ENCODE measurements at regions not wholly inside any gene's neighbourhood (a gene's known extent, or its start where the extent isn't known, plus 50 kb on each side); places are given as distances from the start of the nearest gene placed in this dataset.
A peak's percentile ranks its signal among the peaks of the same experiment; 100 is the strongest.

- CTCF ChIA-PET, result no interaction called here
- Histone ChIP-seq H2AFZ (ENCODE audit: low read depth, low read length, poor library complexity, severe bottlenecking) (peak overlapping the region; percentile 37), H3K9ac (ENCODE audit: low read length) (no peak overlapping the region)
Observed at GRCh38 chr3:152120601-152121269, 148.0 kb upstream of the MBNL1 start.

More at GRCh38 chr3:152120601-152121269, 148.0 kb upstream of the MBNL1 start:
- TF ChIP-seq FOSL1 (IDR thresholded peaks at IDR 0.05; ENCODE audit: low read depth) (no peak), TCF7L2 (IDR thresholded peaks at IDR 0.05; ENCODE audit: borderline replicate concordance, extremely low read depth, insufficient read depth, insufficient read length) (no peak), EGR1 (IDR thresholded peaks at IDR 0.05; ENCODE audit: low read depth) (no peak), REST (IDR thresholded peaks at IDR 0.05; ENCODE audit: low read depth) (no peak), ZNF274 (IDR thresholded peaks at IDR 0.05; ENCODE audit: low read depth, low read length) (no peak), POLR2A (IDR thresholded peaks at IDR 0.05; ENCODE audit: borderline replicate concordance, extremely low read depth, insufficient read depth, insufficient read length) (no peak), CBX3 (IDR thresholded peaks at IDR 0.05; ENCODE audit: low read depth) (no peak), POLR2AphosphoS5 (IDR thresholded peaks at IDR 0.05; ENCODE audit: low read depth, low read length) (no peak), SIN3A (IDR thresholded peaks at IDR 0.05; ENCODE audit: low read depth) (no peak), RAD21 (IDR thresholded peaks at IDR 0.05; ENCODE audit: low read depth) (no peak), EZH2phosphoT487 (IDR thresholded peaks at IDR 0.05; ENCODE audit: borderline replicate concordance) (no peak), SRF (IDR thresholded peaks at IDR 0.05; ENCODE audit: low read depth) (no peak), JUND (IDR thresholded peaks at IDR 0.05) (no peak), ZFX (IDR thresholded peaks at IDR 0.05) (no peak), CTCF (IDR thresholded peaks at IDR 0.05 in 2 of 3, conservative IDR thresholded peaks at IDR 0.05 in 1 of 3; ENCODE audit: borderline replicate concordance in 1 of 3, insufficient read depth in 1 of 3, low read depth in 2 of 3, low read length in 2 of 3) (no peak)
- Histone ChIP-seq H3K4me3 (replicated peaks in 1 of 2; ENCODE audit: low read depth in 1 of 2, low read length in 2 of 2) (no peak overlapping the region), H3K27ac (ENCODE audit: low read depth, low read length) (no peak overlapping the region), H3K4me2 (ENCODE audit: low read length) (no peak overlapping the region), H4K20me1 (ENCODE audit: insufficient read depth) (no peaks in the 10 kb centered on the region), H3K27me3 (ENCODE audit: insufficient read depth, low read length) (no peaks in the 10 kb centered on the region), H3K36me3 (ENCODE audit: control insufficient read depth in 1 of 2, insufficient read depth in 2 of 2, low read length in 2 of 2) (no peaks in the 10 kb centered on the region), H3K4me1 (ENCODE audit: control insufficient read depth in 1 of 2, insufficient read depth in 2 of 2, low read length in 2 of 2) (no peaks in the 10 kb centered on the region), H3K79me2 (ENCODE audit: insufficient read depth, low read length) (no peaks in the 10 kb centered on the region), H3K9me2 (ENCODE audit: insufficient read depth) (no peaks in the 10 kb centered on the region), H3K9me3 (ENCODE audit: control insufficient read depth in 1 of 2, insufficient read depth in 1 of 2, low read depth in 1 of 2, low read length in 2 of 2) (no peaks in the 10 kb centered on the region)
- intact Hi-C loops (cut with micrococcal nuclease), result no loop called here
- ATAC-seq (no peak), DNase-seq (ENCODE audit: low read depth, low spot score) (no peak)
- no TSS peak for BruUV-seq (replicated peaks)
- RAD21 ChIA-PET (ENCODE audit: low non-redundant PET in 1 of 2, low total read pairs in 2 of 2, uncharacterized antibody in 2 of 2, unreplicated experiment in 2 of 2), result no interaction called here
- POLR2A ChIA-PET, result no interaction called here

Data from HCT116 (cell line).